ENCODE measurements at regions not wholly inside any gene's neighbourhood (a gene's known extent, or its start where the extent isn't known, plus 50 kb on each side); places are given as distances from the start of the nearest gene placed in this dataset.
"Not testable (repeated sequence)": the region's sequence is repeated elsewhere in the genome, so short reads cannot be mapped to it uniquely, and the experiment has no call there.

GRCh38 chr6:71672876-71673275, 213.5 kb upstream of the RIMS1 start:
- TF ChIP-seq CTCF (IDR thresholded peaks at IDR 0.05; ENCODE audit: insufficient read depth, low read length, poor library complexity, severe bottlenecking) = no peak
- Histone ChIP-seq H3K4me3 (ENCODE audit: low read depth, low read length) (no peak overlapping the region), H3K27me3 (ENCODE audit: control insufficient read depth, insufficient read depth, low read length) (no peaks in the 10 kb centered on the region), H3K36me3 (ENCODE audit: control insufficient read depth, insufficient read depth, low read length) (no peaks in the 10 kb centered on the region)
- DNase-seq (ENCODE audit: low read depth) = no peak

GRCh38 chr6:71675386-71675785, 211.0 kb upstream of the RIMS1 start:
- no peak for DNase-seq (ENCODE audit: low read depth)
- Histone ChIP-seq H3K4me3 (ENCODE audit: low read depth, low read length) (no peak overlapping the region), H3K27me3 (ENCODE audit: control insufficient read depth, insufficient read depth, low read length) (no peaks in the 10 kb centered on the region), H3K36me3 (ENCODE audit: control insufficient read depth, insufficient read depth, low read length) (no peaks in the 10 kb centered on the region)
- TF ChIP-seq CTCF (IDR thresholded peaks at IDR 0.05; ENCODE audit: insufficient read depth, low read length, poor library complexity, severe bottlenecking) = no peak

GRCh38 chr6:71676298-71676697, 210.1 kb upstream of the RIMS1 start:
- no peak for TF ChIP-seq CTCF (IDR thresholded peaks at IDR 0.05; ENCODE audit: insufficient read depth, low read length, poor library complexity, severe bottlenecking)
- H3K36me3 ChIP-seq (ENCODE audit: control insufficient read depth, insufficient read depth, low read length) = no peaks in the 10 kb centered on the region
- H3K4me3 ChIP-seq (ENCODE audit: low read depth, low read length) = no peak overlapping the region
- no peak for DNase-seq (ENCODE audit: low read depth)
- H3K27me3 ChIP-seq (ENCODE audit: control insufficient read depth, insufficient read depth, low read length) = no peaks in the 10 kb centered on the region

- Histone ChIP-seq H3K36me3 (ENCODE audit: control insufficient read depth, insufficient read depth, low read length) (no peaks in the 10 kb centered on the region), H3K4me3 (ENCODE audit: low read depth, low read length) (no peak overlapping the region), H3K27me3 (ENCODE audit: control insufficient read depth, insufficient read depth, low read length) (no peaks in the 10 kb centered on the region)
- no peak for DNase-seq (ENCODE audit: low read depth)
- TF ChIP-seq CTCF (IDR thresholded peaks at IDR 0.05; ENCODE audit: insufficient read depth, low read length, poor library complexity, severe bottlenecking) = no peak
These were observed 208.3 kb upstream of the RIMS1 start for GRCh38 chr6:71678091-71678490.

- DNase-seq (ENCODE audit: low read depth) = no peak
- H3K4me3 ChIP-seq (ENCODE audit: low read depth, low read length) = no peak overlapping the region
- H3K36me3 ChIP-seq (ENCODE audit: control insufficient read depth, insufficient read depth, low read length) = no peaks in the 10 kb centered on the region
- TF ChIP-seq CTCF (IDR thresholded peaks at IDR 0.05; ENCODE audit: insufficient read depth, low read length, poor library complexity, severe bottlenecking) = no peak
- H3K27me3 ChIP-seq (ENCODE audit: control insufficient read depth, insufficient read depth, low read length) = no peaks in the 10 kb centered on the region
These were observed 205.0 kb upstream of the RIMS1 start for GRCh38 chr6:71681234-71681867.

GRCh38 chr6:71686021-71686677, 200.2 kb upstream of the RIMS1 start:
- H3K36me3 ChIP-seq (ENCODE audit: control insufficient read depth, insufficient read depth, low read length); DNase-seq (ENCODE audit: low read depth); H3K27me3 ChIP-seq (ENCODE audit: control insufficient read depth, insufficient read depth, low read length); H3K4me3 ChIP-seq (ENCODE audit: low read depth, low read length): not testable (repeated sequence)
